ENCODE measurements at regions not wholly inside any gene's neighbourhood (a gene's known extent, or its start where the extent isn't known, plus 50 kb on each side); places are given as distances from the start of the nearest gene placed in this dataset.

- Histone ChIP-seq H3K4me1 (ENCODE audit: control insufficient read depth, insufficient read depth, low read length) (no peaks in the 10 kb centered on the region), H3K27ac (ENCODE audit: extremely low read depth, low read depth, low read length) (no peak overlapping the region), H3K4me3 (ENCODE audit: low read depth, low read length) (no peak overlapping the region), H3K9me3 (ENCODE audit: control insufficient read depth, insufficient read depth, low read depth, low read length) (no peaks in the 10 kb centered on the region), H3K36me3 (ENCODE audit: control insufficient read depth in 2 of 2, insufficient read depth in 1 of 2, low read length in 2 of 2) (no peaks in the 10 kb centered on the region)
- ChIA-PET POLR2A (no interaction called here), CTCF (interaction anchor here (0.6 to 1.2 kb wide), 2 partner anchors 14 to 275 kb away, joined by 3 to 4 read pairs; no protein-coding TSS in a partner anchor)
- TF ChIP-seq ZNF24 (tag by site-specific recombination; IDR thresholded peaks at IDR 0.05) = no peak
- no peak for TF ChIP-seq ZNF548 (tag by site-specific recombination; IDR thresholded peaks at IDR 0.05)
- TF ChIP-seq GLI2 (tag by site-specific recombination; IDR thresholded peaks at IDR 0.05; ENCODE audit: borderline replicate concordance, low read depth) = no peak
- TF ChIP-seq KLF17 (tag by site-specific recombination; IDR thresholded peaks at IDR 0.05) = no peak
Observed at GRCh38 chr18:76674596-76674995, 147.8 kb upstream of the ZNF236 start.

GRCh38 chr18:76673281-76674185, 148.8 kb upstream of the ZNF236 start:
- CTCF ChIA-PET = interaction anchor here (0.6 kb wide), 1 partner anchor 15 kb away, joined by 3 read pairs; no protein-coding TSS in a partner anchor
- Histone ChIP-seq H3K27ac (ENCODE audit: extremely low read depth, low read depth, low read length) (no peak overlapping the region), H3K36me3 (ENCODE audit: control insufficient read depth in 2 of 2, insufficient read depth in 1 of 2, low read length in 2 of 2) (no peaks in the 10 kb centered on the region), H3K4me3 (ENCODE audit: low read depth, low read length) (no peak overlapping the region), H3K9me3 (ENCODE audit: control insufficient read depth, insufficient read depth, low read depth, low read length) (no peaks in the 10 kb centered on the region), H3K4me1 (ENCODE audit: control insufficient read depth, insufficient read depth, low read length) (no peaks in the 10 kb centered on the region)
- POLR2A ChIA-PET = no interaction called here
- TF ChIP-seq ZSCAN30 (tag by site-specific recombination; IDR thresholded peaks at IDR 0.05) (no peak), ZNF501 (tag by site-specific recombination; IDR thresholded peaks at IDR 0.05) (no peak), ZNF302 (tag by site-specific recombination; IDR thresholded peaks at IDR 0.05; ENCODE audit: low read depth) (no peak), ZNF596 (tag by site-specific recombination; IDR thresholded peaks at IDR 0.05) (no peak), ZFP37 (tag by site-specific recombination; IDR thresholded peaks at IDR 0.05) (no peak), ZNF561 (tag by site-specific recombination; IDR thresholded peaks at IDR 0.05; ENCODE audit: borderline replicate concordance) (no peak), ZEB2 (tag by site-specific recombination; IDR thresholded peaks at IDR 0.05) (no peak), ZNF624 (tag by site-specific recombination; IDR thresholded peaks at IDR 0.05) (no peak), MEIS1 (CRISPR knock-in tag; IDR thresholded peaks at IDR 0.05; ENCODE audit: borderline replicate concordance) (no peak), REPIN1 (tag by site-specific recombination; IDR thresholded peaks at IDR 0.05; ENCODE audit: low read depth) (no peak), ZNF37A (tag by site-specific recombination; IDR thresholded peaks at IDR 0.05) (no peak)

- ChIA-PET CTCF (no interaction called here), POLR2A (no interaction called here)
- no peak overlapping the region for H3K4me3 ChIP-seq (ENCODE audit: low read depth, low read length)
- no peak overlapping the region for H3K27ac ChIP-seq (ENCODE audit: extremely low read depth, low read depth, low read length)
- H3K4me1 ChIP-seq (ENCODE audit: control insufficient read depth, insufficient read depth, low read length) = no peaks in the 10 kb centered on the region
- no peak for TF ChIP-seq ZBTB26 (tag by site-specific recombination; optimal IDR thresholded peaks at IDR 0.05)
- no peaks in the 10 kb centered on the region for H3K36me3 ChIP-seq (ENCODE audit: control insufficient read depth in 2 of 2, insufficient read depth in 1 of 2, low read length in 2 of 2)
- no peaks in the 10 kb centered on the region for H3K9me3 ChIP-seq (ENCODE audit: control insufficient read depth, insufficient read depth, low read depth, low read length)
Observed at GRCh38 chr18:76672627-76673026, 149.7 kb upstream of the ZNF236 start.

Data from HEK293 (cell line).